UCSD-AML1 (cell line): ENCODE measurements at regions not wholly inside any gene's neighbourhood (a gene's known extent, or its start where the extent isn't known, plus 50 kb on each side); places are given as distances from the start of the nearest gene placed in this dataset.

ENCODE experiments used
- DNase-seq: peaks from one replicate; lab custom pipeline; 2025; ENCODE audit not compliant: unreplicated experiment; lab: John Stamatoyannopoulos, UW

DNA sequence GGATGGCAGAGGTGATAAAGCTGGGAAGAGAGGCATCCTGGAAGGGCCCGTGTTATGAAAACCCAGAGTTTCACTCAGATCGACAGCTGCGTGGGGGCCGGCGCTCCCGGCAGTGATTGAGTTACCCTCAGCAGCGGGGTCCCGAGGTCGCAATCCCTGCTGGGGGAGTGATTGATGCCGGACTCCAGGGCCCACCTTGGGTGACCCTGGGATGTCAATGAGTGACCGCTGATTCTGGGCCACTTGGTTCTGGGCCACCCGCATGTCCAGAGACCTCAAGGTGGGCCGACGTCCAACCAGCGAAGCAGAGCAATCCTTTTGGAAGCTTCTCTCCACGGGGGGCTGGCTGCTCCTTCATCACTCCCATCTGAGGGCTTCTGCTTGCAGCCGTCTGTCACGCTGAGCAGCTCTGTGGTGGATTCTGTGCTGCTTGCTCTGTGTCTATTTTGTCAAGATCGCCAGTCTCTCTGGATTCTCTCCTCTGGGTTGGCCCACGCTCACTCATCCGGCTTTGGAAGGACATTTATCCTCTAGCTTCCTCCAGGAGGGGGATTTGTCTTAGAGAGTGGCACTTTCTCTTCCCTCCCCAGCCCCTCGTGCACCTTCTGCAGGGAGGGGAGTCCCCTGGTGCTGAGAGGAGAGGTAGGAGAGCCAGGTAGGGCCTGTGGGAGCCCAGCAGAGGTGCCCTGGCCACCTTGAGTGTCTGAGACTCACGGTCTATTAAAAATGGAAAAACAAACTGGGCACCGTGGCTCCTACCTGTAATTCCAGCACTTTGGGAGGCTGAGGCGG lies 110.9 kb upstream of the C1orf174 start:
- DNase-seq = no peak

DNA sequence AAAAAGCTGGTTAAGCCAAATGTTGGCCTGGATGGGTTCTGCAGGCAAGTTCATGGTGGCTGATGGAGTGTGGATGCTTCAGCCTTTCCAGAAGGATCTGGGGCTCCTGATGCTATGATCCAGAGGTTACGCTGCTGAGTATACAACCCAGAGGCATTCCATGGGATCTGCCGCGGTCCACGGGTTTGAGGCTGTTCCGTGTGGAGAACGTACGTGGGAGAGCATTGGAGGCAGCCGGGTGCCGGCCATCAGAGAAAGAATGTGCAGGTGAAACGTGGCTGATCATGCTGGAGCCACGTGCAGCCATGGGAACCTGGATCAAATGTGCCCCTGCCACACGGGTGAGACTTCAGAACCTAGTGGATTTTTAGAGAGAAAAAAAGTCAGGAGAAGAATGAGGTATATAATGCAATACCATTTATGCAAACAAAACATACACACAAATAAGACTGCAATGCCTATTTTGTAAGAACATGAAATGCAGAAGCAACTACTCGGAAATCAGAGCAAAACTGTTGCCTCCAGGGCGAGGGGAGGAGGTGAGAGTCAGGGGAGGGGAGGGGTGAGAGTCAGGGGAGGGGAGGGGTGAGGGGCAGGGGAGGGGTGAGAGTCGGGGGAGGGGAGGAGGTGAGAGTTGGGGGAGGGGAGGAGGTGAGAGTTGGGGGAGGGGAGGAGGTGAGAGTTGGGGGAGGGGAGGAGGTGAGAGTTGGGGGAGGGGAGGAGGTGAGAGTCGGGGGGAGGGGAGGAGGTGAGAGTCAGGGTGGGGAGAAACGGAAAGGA lies 116.5 kb upstream of the C1orf174 start:
- DNase-seq = no peak

DNA sequence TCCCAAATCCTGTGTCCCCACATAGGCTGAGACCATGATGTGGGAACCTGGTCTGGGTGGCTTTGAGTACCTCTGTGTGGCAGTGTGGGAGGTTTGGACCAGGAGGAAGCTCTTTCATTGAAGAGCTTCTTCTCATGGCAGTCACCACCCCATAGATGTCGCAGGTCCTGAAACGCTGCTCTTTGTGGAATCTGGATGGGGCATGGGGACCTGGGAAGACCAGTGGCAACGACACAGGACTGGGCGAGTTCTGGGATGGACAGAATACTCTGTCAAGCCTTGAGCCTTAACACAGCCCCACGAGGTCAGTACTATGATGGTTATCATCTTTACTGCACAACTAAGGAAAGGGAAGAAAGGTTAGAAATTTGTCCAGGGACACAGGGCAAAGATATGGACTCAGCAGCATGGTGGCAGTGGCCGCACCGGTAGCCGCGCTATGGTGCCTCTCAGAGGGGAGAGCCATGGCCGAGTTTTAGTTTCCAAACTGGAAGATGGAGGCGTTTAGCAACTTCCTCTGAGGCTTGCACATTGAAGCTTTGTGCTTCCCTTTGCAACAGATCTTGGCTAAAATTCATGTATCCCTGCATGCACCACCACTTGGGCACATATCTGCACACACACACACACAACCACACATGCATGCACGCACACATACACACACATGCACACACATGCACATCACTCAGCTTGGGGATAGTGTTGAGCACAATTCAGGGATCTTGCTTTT lies 117.7 kb upstream of the C1orf174 start:
- DNase-seq = no peak

DNA sequence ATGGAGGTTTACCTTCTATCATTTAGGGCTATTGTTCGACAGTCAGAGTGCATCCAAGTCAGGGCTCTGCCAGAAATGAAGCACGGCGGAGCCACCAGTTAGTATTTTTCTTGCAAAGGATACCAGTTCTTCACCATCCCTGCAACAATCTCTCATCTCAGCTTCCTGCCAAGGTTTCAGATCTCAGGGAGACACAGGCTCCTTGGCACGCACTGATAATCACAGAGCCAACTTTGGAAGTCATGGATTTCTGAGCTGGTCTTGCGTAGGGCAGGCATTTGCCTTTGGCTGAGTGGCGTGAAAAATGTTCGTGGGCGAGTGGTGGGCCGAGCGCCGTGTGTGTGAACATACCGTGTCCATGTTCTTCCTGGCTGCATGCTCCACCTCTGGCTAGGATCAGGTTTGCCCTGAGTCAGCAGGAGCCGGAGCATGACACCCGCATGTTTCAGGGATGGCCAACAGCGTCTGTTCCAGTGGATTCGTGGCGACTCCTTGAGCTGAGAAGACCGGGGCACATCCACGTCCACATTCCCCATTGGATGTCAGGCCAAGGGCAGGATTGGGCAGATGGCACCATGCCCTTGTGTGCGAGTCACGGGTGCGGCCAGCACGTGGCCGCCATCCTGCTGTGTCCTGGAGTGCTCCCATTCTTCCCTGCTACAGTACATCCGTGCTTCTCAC lies 118.5 kb upstream of the C1orf174 start:
- no peak for DNase-seq

DNA sequence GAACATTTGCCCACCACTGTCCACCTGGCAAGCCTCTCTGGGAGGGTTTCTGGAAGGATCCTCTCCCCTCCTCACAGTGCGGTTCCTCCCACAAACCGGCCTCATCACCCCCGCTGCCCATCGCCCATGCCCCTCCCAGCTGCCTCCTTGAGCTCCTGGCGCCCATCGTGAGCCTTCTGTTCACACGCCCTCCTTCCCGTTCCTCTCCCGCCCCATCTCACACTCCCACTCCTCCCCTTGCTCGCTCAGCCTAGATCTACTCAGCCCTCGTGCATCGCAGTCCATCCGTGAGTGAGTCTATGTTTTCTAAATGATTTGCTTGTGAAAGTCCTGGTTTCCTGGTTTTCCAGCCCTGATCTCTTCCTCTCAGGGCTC lies 119.1 kb upstream of the C1orf174 start:
- DNase-seq = no peak

DNA sequence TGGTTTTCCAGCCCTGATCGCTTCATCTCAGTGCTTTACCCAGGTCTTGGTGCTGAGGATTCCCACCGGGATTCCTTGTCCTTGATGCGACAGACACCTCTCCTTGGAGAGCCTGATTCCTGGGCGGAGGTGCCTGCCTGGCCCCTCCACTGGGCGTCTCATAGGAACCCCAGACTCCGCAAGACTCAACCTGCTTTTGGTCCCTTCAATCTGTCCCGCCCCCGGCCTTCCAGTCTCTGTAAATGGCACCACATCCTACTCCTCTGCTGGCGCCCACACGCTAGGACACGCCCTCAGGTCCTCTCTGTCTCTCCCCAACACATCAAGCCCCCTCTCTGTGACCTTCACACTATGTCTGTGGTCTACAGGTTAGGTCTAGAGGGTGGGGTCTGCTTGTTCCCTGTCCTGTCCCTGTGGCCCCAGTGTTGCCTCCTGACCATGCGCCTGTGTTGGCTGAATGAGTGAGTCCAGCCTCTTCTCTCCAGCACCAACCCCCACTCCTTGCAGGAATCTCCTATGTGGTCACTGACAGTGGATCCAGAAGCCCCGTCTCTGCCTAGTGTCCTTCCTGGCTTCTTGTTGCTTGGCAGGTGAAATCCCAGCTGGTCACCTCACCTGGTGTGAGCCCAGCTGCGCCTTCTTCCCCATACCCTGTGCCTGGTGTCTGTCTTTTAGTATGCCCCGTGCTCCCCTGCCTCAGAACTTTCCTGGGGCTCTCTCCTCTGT lies 119.7 kb upstream of the C1orf174 start:
- no peak for DNase-seq

DNA sequence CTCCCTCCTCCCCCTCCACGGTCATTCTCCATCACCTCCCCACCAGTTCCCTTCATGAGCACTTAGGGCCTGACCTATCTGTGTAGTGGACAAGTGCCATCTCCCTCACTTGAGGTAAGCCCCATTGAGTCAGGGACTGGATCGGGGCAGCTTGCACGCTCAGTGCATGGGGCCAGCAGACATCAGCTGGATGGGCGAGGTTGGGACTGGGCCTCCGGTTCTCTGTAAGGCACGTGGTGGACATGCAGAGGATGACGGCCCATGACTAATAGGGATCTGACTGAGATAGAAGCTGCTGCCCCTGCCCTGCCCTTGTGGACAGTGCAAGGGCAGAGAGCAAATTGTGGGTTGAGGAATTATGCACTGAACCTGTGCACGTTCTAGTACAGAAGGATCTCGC lies 120.4 kb upstream of the C1orf174 start:
- no peak for DNase-seq

DNA sequence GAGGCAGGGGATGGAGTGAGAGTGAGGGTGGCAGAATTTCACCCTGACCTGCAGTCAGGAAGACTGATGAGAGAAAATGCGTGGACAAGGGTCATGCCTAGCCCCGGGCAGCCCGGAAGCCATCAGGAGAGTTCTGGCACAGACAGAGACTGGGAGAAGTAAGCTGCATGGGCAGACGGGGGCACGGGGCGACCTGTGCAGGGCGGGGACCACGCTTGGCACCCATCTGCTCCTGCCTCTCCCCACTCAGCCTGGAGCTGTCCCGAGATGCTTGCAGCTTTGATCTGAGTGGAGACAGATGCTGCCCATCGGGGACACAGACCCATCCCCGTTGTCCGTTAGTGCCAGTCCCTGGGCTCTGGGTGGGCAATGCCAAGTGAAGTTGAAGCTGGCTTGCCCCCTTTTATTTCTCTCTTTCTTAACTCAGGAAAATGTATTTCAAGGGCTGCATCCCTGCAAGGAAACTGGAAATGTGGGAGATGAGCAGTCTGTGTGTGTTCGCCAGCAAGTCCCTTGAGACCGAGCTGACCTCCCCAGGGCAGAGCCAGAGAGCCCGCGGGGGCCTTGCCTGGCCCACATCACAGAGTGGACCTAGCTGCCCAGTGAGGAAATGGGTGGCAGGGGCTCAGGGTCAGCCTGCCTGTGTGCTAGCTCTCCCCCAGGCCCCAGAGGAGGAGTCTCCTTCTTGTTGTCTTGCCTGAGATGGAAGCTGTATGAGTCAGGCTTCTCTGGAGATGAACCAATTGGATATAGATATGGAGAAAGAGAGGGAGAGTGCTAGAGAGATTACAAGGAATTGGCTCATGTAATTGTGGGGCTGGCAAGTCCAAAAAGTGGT lies 121.3 kb upstream of the C1orf174 start:
- DNase-seq = no peak

DNA sequence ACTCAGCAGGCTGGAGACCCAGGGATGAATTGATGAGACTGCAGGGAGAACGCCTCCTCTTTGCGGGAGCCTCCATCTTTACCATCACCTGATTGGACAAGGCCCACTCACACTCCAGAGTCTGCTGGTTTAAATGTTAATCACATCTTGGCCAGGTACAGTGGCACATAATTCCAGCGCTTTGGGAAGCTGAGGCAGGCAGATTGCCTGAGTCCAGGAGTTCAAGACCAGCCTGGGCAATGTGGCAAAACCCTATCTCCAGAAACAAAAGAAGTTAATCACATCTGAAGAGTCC lies 121.8 kb upstream of the C1orf174 start:
- no peak for DNase-seq

DNA sequence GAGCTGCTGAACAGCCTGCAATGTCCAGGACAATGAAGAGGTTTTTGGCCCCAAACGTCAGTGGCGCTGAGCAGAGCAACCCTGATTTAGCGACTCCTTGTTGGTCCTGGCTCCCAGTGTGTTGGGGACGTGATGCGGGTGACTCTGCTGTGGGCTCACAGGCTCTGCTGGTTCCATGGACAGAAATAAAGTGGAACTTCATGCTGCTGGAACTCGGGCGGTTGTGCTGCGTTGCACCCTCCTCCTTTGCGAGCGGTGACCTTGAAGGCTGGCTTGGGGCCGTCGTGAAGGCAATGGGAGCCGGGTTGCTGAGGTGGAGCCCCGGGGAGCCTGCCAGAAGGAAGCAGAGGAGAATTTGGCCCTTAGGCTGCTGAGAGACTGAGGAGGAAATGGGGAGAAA lies 122.6 kb upstream of the C1orf174 start:
- DNase-seq = no peak

DNA sequence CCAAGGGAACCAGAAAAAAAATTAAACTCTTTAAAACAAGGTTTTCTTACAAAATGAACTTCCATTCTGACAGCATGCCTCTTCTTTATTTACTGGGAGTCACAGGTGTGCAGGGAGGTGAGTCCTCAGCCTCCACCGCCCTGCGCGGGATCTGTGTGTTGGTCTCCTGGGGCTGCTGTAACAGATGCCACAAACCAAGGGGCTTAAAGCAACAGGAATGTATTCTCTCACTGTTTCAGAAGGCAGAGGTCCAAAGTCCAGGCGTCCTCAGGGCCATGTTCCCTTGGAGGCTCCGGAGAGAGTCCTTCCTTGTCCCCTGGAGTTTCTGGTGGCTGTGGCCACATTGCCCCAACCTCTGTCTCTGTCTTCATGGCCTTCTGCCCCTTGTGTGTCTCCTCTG lies 123.6 kb upstream of the C1orf174 start:
- DNase-seq = no peak

DNA sequence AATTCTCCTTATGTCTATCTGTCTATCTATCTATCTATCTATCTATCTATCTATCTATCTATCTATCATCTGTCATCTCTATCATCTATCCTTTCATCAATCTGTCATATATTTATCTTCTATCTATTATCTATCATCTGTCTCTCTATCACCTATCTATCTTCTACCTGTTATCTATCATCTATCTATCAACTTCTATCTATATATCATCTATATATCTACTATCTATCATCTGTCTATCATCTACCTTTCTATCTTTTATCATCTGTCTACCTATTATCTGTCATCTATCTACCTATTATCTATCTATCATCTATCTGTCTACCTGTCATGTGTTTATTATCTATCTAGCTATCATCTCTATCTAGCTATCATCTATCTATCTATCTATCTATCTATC lies 124.7 kb upstream of the C1orf174 start:
- no peak for DNase-seq

DNA sequence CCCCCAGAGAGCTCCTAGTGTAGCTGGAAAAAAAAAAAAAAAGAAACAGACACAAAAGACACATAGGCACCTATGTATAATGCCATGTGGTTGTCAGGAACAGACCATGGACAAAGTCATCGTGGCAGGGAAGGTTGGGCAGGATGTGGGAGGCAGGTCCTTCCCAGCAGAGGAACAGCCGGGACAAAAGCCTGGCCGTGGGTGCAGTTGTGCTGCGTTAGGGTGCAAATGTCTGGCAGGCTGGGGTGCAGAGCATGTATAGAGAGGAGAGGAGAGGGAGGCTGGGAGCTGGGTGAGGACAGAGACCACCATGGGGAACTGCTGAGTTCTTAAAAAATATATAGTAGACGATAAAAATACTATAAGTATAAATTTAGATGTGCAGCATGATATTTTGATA lies 125.7 kb upstream of the C1orf174 start:
- DNase-seq = no peak

DNA sequence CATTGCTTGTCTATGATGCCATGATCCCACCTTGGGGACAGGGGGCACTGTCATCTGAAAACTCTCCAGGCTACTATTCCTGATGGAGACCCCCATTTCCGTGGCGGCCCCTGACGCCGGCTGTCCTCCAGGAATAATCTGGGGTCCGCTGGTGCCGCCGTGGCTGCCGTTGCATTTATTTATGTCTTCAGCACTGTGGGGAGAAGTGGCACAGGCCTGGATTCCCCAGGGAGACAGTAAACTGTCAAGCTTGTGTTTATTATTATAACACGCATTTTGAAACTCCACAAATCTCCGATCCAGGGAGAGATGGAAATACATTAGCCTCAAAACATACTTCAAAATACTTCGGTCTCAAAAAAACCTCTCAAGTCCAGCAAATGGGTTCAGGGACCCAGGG lies 126.9 kb upstream of the C1orf174 start:
- no peak for DNase-seq

DNA sequence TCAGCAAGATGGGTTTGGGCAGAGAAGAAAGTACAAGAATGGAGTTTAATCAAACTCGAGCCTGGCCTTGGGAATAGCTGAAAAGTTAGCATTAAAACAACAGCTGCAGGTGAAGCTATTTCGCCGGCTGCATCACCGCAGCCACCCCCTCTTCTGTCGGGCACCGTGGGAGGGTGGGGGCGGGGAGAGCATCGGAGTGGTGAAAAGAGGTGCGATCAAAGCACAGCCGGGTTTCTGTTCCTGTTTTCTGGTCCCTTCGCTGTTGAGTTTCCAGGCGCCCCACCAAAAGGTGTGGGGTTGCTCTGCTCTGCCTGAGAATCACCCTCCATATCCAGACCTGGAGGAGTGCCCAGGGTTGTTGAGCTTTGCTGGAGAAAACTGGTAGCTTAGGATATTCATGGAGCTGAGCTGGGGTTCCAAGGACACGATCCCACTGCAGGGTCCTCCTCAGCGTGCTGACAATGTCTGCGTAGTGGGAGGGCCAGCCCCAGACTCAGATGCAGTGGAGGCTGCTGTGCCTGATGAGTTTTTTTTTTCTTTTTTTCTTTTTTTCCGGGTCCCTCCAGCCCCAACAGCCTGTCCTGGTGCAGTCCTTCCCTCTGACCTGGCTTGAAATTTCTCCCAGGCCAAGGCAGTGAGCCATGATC lies 127.5 kb upstream of the C1orf174 start:
- no peak for DNase-seq

DNA sequence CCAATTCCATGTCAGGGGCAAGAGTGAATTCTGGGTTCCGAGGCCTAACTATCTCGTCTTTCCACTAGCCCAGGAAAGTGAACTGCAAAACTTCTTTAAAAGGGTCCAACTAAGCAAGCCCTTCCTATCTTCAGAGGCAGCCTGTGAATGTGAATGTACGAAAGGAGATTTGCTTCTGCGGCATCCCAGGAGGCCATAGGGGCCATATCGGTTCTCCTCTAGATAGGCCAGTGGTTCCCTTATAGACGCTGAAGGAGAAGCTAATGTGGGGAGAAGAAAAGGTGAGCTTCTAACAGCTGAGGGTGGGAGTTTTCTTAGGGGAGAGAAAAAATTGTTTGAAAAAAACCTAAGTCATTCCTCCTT lies 128.0 kb upstream of the C1orf174 start:
- no peak for DNase-seq

DNA sequence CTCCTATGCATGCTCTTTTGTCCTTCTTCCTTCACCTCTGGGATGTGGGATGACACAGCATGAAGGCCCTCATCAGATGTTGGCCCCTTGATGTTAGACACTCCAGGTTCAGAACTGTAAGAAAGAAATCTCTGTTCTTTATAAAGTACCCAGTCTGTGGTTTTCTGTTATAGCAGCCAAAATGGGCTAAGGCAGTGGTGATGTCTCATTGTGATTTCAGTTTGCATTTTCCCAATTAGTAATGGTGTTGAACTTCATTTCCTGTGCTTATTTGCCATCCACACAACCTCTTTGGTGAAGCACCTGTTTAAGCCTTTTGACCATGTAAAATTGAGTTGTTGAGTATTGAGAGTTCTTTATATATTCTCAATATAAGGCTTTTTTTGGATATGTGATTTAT lies 129.3 kb upstream of the C1orf174 start:
- DNase-seq = no peak

DNA sequence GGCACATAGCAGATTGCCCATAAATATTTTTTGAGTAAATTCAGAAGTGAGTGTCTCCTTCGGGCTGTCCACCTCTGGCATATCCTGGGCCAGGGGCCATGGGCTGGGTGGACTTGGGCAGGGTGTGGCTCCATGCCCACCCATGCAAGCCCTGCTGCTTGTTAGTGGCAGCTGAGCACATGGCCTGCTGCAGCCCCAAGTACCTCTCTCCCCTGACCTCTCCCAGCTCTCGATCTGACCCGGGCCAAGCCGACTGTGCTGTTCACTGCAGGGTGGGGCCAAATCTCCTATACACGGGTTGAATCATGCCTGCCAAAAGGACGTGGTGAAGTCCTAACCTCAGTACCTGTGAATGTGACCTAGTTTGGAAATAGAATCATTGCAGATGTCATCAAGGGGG lies 132.5 kb upstream of the C1orf174 start:
- no peak for DNase-seq

DNA sequence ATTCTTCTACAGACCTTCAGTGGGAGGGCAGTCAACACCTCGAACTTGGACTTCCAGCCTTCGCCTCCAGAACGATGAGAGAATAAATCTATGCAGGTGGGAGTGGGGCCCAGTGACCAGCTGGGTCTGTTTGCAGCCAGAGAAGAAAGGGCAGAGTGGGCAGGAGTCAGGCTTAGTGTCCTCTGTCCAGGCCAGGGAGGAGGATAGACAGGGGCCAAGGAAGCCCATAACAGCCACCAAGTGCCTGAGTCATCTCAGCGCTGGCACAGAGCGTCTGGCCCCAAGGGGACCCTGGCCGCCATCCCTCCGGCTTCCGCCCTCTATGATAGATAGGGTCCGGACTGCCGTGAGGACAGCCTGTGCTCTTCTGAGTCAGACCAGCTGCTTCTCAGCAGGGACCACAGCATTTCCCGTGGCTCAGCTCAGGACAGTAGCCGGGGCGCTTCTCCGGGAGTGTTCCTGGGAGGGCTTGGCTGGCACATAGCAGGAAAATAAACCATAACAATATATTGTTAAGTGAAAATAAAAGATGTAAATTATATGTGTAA lies 133.1 kb upstream of the C1orf174 start:
- no peak for DNase-seq
